ENCODE measurements at regions not wholly inside any gene's neighbourhood (a gene's known extent, or its start where the extent isn't known, plus 50 kb on each side); places are given as distances from the start of the nearest gene placed in this dataset.

GRCh38 chr12:93203361-93203760 is 174.4 kb upstream of the NUDT4 start:
- ChIA-PET CTCF (no interaction called here), POLR2A (interaction anchor here (0.7 kb wide), 1 partner anchor 409 kb away, joined by 3 read pairs; no protein-coding TSS in a partner anchor)
- no peak overlapping the region for H3K4me3 Mint-ChIP-seq
- H3K27me3 Mint-ChIP-seq: peaks cover 2% of the 10 kb centered on the region
- DNase-seq: no peak
- H3K36me3 Mint-ChIP-seq (ENCODE audit: low read depth): no peaks in the 10 kb centered on the region
- no peaks in the 10 kb centered on the region for H3K9me3 Mint-ChIP-seq
- H3K27ac Mint-ChIP-seq: no peak overlapping the region
- no peaks in the 10 kb centered on the region for H3K4me1 Mint-ChIP-seq

GRCh38 chr12:93204896-93205295 is 172.8 kb upstream of the NUDT4 start:
- peaks cover 5% of the 10 kb centered on the region for H3K27me3 Mint-ChIP-seq
- POLR2A ChIA-PET: no interaction called here
- H3K27ac Mint-ChIP-seq: no peak overlapping the region
- no peaks in the 10 kb centered on the region for H3K36me3 Mint-ChIP-seq (ENCODE audit: low read depth)
- DNase-seq: no peak
- no peaks in the 10 kb centered on the region for H3K4me1 Mint-ChIP-seq
- no peak overlapping the region for H3K4me3 Mint-ChIP-seq
- CTCF ChIA-PET: interaction anchor here (0.6 to 0.7 kb wide), 2 partner anchors 111 to 1904 kb away, joined by 3 read pairs; no protein-coding TSS in a partner anchor
- peaks cover 4% of the 10 kb centered on the region for H3K9me3 Mint-ChIP-seq

DNA sequence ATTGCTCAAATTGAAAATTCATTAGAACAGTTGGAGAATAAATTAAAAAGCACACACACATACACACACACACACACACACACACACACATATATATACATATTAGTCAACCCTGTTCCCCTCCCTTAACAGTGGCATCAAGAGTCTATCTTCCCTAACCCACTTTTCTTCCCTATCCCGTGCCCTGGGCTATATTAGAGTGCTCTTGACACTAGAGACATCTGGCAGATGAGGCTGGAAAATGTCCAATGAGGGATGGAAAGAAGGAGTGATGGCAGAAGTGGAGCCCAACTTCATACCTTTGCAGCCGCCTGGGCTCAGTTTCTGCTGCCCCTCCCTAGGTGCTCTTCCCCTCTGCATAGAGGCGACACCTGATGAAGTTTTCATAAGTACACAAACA is 172.4 kb upstream of the NUDT4 start:
- peaks cover 5% of the 10 kb centered on the region for H3K27me3 Mint-ChIP-seq
- CTCF ChIA-PET: interaction anchor here (0.6 to 0.7 kb wide), 2 partner anchors 111 to 1904 kb away, joined by 3 read pairs; no protein-coding TSS in a partner anchor
- no peaks in the 10 kb centered on the region for H3K36me3 Mint-ChIP-seq (ENCODE audit: low read depth)
- no peak for DNase-seq
- H3K4me3 Mint-ChIP-seq: no peak overlapping the region
- POLR2A ChIA-PET: no interaction called here
- no peak overlapping the region for H3K27ac Mint-ChIP-seq
- no peaks in the 10 kb centered on the region for H3K4me1 Mint-ChIP-seq
- peaks cover 4% of the 10 kb centered on the region for H3K9me3 Mint-ChIP-seq

DNA sequence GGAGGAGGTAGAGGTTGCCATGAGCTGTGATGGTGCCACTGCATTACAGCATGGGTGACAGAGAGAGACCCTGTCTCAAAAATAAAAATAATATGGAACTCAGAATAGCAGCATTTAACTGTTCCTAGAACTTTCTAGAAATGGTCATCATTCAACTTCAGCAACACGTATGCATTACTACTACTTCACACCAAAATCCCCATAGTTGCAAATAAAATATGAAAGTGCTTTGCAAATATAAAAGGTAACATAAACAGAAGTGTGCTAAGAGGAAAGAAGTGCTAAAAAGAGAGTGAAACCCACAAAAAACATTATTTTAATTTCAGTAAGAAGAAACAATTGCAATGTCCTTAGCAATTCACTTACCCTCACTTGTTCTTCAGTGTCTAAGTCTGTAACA is 169.7 kb upstream of the NUDT4 start:
- no peak for DNase-seq
- peaks cover 4% of the 10 kb centered on the region for H3K9me3 Mint-ChIP-seq
- CTCF ChIA-PET: no interaction called here
- POLR2A ChIA-PET: no interaction called here
- H3K36me3 Mint-ChIP-seq (ENCODE audit: low read depth): no peaks in the 10 kb centered on the region
- no peaks in the 10 kb centered on the region for H3K4me1 Mint-ChIP-seq
- H3K27me3 Mint-ChIP-seq: peaks cover 3% of the 10 kb centered on the region
- no peak overlapping the region for H3K4me3 Mint-ChIP-seq
- H3K27ac Mint-ChIP-seq: no peak overlapping the region

- Mint-ChIP-seq H3K4me1 (no peaks in the 10 kb centered on the region), H3K9me3 (peaks cover 1% of the 10 kb centered on the region), H3K4me3 (no peak overlapping the region), H3K36me3 (ENCODE audit: low read depth) (no peaks in the 10 kb centered on the region), H3K27ac (no peak overlapping the region), H3K27me3 (peaks cover 2% of the 10 kb centered on the region)
- ChIA-PET POLR2A (no interaction called here), CTCF (no interaction called here)
- no peak for DNase-seq
Measured at GRCh38 chr12:93214523-93215289, 163.0 kb upstream of the NUDT4 start.

- no peak overlapping the region for H3K27ac Mint-ChIP-seq
- DNase-seq: no peak
- no peaks in the 10 kb centered on the region for H3K36me3 Mint-ChIP-seq (ENCODE audit: low read depth)
- ChIA-PET CTCF (no interaction called here), POLR2A (no interaction called here)
- H3K4me1 Mint-ChIP-seq: no peaks in the 10 kb centered on the region
- H3K9me3 Mint-ChIP-seq: no peaks in the 10 kb centered on the region
- peaks cover 2% of the 10 kb centered on the region for H3K27me3 Mint-ChIP-seq
- H3K4me3 Mint-ChIP-seq: no peak overlapping the region
Measured at GRCh38 chr12:93215290-93215678, 162.4 kb upstream of the NUDT4 start.

DNA sequence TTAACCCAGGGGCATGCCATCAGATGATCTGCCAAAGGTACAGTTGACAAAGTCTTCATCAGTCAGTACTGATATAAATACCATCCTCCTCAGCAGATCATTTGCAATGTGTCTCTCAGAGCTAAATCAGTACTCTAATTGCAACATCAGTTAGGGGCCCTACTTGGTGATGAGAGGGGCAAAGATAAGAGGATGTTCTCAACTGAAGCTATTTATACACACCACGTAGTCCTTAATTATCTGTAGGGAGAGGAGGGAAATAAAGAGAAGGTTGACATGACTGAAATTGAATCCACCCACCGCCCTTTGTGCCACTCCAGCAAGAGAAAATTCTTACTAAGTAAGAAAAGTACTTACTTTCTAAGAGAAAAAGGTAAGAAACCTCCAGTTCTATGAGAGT is 157.8 kb upstream of the NUDT4 start:
- Mint-ChIP-seq H3K27ac (no peak overlapping the region), H3K36me3 (ENCODE audit: low read depth) (no peaks in the 10 kb centered on the region), H3K4me1 (no peaks in the 10 kb centered on the region), H3K9me3 (peaks cover 12% of the 10 kb centered on the region), H3K4me3 (no peak overlapping the region), H3K27me3 (peaks cover 2% of the 10 kb centered on the region)
- ChIA-PET POLR2A (no interaction called here), CTCF (no interaction called here)
- DNase-seq: no peak

DNA sequence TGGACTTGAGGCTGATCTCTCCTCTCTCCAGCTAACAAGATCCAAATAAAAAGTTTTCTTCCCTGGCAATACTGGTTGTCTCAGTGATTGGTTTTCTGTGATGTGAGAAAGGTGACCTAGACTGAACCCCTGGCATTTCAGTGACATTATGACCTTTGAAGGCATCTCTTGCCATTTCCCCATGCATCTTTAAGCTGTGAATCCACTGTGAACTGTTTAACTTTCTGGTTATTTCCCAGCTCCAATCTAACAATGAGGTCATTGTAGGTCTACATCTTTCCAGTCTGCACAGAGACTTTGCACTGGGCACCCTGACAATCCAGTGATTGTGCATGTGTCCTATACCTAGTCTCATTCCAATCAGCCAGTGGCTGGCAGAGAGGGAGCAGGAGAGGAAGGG is 155.9 kb upstream of the NUDT4 start:
- POLR2A ChIA-PET: no interaction called here

DNA sequence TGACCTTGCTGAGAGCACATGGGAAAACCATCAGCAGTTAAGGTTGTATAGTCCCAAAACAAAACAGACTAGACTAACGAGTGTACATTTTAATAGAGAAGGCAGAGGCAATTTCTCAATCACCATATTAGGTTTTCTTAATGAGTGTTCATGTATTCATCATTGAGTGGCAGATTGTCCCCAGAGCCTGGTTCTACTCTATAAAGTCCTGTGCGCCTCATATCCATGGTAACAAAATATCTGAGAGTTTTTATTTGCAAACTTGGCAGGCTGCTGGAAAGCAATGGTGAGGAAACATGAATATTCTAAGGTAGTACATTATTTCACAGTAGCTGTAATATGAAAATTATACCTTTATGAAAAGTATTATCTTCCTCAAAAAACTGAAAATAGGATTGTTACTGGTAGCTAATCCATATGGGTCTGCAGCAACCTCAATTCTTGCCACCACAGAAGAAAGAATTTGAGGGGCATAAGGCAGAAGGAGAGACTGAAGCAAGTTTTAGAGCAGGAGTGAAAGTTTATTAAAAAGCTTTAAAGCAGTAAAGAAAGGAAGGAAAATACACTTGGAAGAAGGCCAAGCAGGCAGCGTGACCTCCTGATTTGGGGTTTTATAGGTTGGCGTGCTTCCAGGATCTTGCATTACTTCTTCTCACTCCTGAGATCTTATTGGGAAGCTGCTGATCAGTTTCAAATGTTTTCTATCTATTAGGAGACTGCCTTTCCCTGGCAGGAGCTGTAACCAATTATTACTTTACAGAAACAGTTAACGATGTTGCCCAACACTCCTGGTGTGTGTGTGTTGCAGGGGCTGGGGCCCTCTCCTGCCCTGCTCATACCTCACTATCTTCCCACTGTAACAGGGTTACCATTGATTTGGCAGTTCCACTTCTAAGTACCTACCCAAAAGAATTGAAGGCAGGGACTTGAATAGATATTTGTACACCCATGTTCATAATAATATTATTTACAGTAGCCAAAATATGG is 154.0 kb upstream of the NUDT4 start:
- H3K27me3 Mint-ChIP-seq: no peaks in the 10 kb centered on the region
- H3K27ac Mint-ChIP-seq: no peak overlapping the region
- H3K4me3 Mint-ChIP-seq: no peak overlapping the region
- POLR2A ChIA-PET: no interaction called here
- CTCF ChIA-PET: no interaction called here
- no peaks in the 10 kb centered on the region for H3K36me3 Mint-ChIP-seq (ENCODE audit: low read depth)
- no peak for DNase-seq
- H3K9me3 Mint-ChIP-seq: peaks cover 17% of the 10 kb centered on the region
- no peaks in the 10 kb centered on the region for H3K4me1 Mint-ChIP-seq

More for the DNA sequence above, 155.9 kb upstream of the NUDT4 start:
- DNase-seq: no peak
- CTCF ChIA-PET: no interaction called here
- Mint-ChIP-seq H3K27ac (no peak overlapping the region), H3K27me3 (no peaks in the 10 kb centered on the region), H3K36me3 (ENCODE audit: low read depth) (no peaks in the 10 kb centered on the region), H3K9me3 (peaks cover 14% of the 10 kb centered on the region), H3K4me1 (no peaks in the 10 kb centered on the region), H3K4me3 (no peak overlapping the region)

DNA sequence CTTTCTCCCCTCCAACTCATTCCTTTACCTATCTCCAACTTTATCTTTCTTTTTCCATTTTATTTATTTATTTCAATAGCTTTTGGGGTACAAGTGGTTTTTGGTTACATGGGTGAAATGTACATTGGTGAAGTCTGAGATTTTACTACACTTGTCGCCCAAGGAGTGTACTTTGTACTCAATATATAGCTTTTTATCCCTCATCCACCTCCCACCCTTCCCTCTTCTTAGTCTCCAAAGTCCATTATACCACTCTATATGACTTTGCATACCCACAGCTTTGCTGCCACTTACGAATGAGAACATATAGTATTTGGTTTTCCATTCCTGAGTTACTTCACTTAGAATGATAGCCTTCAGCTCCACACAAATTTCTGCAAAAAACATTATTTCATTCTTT is 152.6 kb upstream of the NUDT4 start:
- CTCF ChIA-PET: no interaction called here
- Mint-ChIP-seq H3K36me3 (ENCODE audit: low read depth) (no peaks in the 10 kb centered on the region), H3K9me3 (peaks cover 19% of the 10 kb centered on the region), H3K4me3 (no peak overlapping the region), H3K27me3 (no peaks in the 10 kb centered on the region), H3K4me1 (no peaks in the 10 kb centered on the region), H3K27ac (no peak overlapping the region)
- POLR2A ChIA-PET: no interaction called here
- DNase-seq: no peak

GRCh38 chr12:93226361-93226760 is 151.4 kb upstream of the NUDT4 start:
- DNase-seq: no peak
- POLR2A ChIA-PET: no interaction called here
- H3K9me3 Mint-ChIP-seq: peaks cover 12% of the 10 kb centered on the region
- no peaks in the 10 kb centered on the region for H3K4me1 Mint-ChIP-seq
- H3K36me3 Mint-ChIP-seq (ENCODE audit: low read depth): no peaks in the 10 kb centered on the region
- no peaks in the 10 kb centered on the region for H3K27me3 Mint-ChIP-seq
- no peak overlapping the region for H3K4me3 Mint-ChIP-seq
- H3K27ac Mint-ChIP-seq: no peak overlapping the region
- CTCF ChIA-PET: no interaction called here

GRCh38 chr12:93229494-93230325 is 148.0 kb upstream of the NUDT4 start:
- H3K4me1 Mint-ChIP-seq: no peaks in the 10 kb centered on the region

GRCh38 chr12:93230326-93230720 is 147.4 kb upstream of the NUDT4 start:
- no peak for DNase-seq
- ChIA-PET CTCF (no interaction called here), POLR2A (no interaction called here)
- Mint-ChIP-seq H3K27me3 (no peaks in the 10 kb centered on the region), H3K4me1 (no peaks in the 10 kb centered on the region), H3K27ac (no peak overlapping the region), H3K9me3 (peaks cover 10% of the 10 kb centered on the region), H3K4me3 (no peak overlapping the region), H3K36me3 (ENCODE audit: low read depth) (no peaks in the 10 kb centered on the region)

More at GRCh38 chr12:93229494-93230325, 148.0 kb upstream of the NUDT4 start:
- H3K4me3 Mint-ChIP-seq: no peak overlapping the region
- H3K9me3 Mint-ChIP-seq: peaks cover 6% of the 10 kb centered on the region
- no peaks in the 10 kb centered on the region for H3K27me3 Mint-ChIP-seq
- no peaks in the 10 kb centered on the region for H3K36me3 Mint-ChIP-seq (ENCODE audit: low read depth)
- DNase-seq: no peak
- H3K27ac Mint-ChIP-seq: no peak overlapping the region
- ChIA-PET POLR2A (no interaction called here), CTCF (no interaction called here)

All from activated CD4-positive, alpha-beta T cell treated with anti-CD3 and anti-CD28 coated beads, Interleukin-2, amount 10 ng/mL, durations not matched to agents 7 days and 5 days (primary cell).